RPMI7951 (cell line): ENCODE measurements at regions not wholly inside any gene's neighbourhood (a gene's known extent, or its start where the extent isn't known, plus 50 kb on each side); places are given as distances from the start of the nearest gene placed in this dataset.

ENCODE experiments used
- DNase-seq: peaks from one replicate; pipeline ENCODE4 v3.0.0-alpha.2; 2012; ENCODE audit warnings: low read depth

- DNase-seq = no peak
Measured at GRCh38 chr1:53378061-53378460, 50.2 kb upstream of the LRP8 start.

DNA sequence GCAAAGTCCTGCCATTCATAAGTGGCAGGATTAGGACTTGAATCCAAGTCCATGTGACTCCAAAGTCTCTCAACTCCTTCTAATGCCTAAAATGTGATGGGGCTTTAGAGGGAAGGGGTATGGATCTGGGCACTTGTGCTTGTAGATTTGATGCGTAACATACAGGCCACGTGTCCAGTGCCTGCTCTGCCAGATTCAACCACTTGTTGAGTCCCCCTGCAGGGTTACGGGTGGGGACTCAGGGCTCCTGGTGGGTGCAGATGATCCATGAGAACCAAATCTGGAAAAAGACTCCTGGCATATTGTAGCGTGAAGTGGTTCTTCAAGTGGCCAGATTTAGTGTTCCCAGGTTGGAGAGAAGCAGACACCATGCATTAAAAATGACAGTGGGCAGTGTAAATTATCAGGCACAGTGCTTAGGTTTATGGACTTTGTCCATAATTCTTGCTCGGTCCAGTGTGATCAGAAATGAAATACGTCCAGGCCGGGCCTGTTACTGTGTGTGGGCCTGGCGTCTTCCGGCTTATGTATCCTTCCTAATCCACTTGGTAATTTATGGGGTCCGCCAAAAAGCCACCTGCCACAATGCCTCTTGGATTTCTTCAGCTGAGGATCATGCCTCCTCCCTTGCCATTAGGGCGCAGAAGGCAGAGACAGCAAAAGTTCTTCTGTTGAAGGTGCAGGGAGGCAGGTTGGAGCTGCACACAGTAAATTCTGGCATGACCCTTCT lies 51.2 kb upstream of the LRP8 start:
- no peak for DNase-seq

DNA sequence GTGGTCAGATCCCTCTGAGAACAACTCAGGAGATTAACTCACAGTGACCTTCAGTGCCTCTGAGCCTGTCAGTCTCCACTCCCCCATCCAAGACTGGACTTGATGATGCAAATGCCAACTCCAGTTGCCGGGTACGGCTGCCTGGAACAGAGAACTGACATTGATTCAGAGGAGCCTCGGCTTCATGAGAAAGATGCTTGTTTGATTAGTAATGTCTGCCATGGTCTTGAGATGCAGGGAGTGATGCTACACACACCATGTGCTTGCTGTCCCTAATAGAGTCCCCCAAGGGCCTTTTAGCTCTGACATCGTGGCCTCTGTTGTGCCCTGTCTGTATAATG lies 51.8 kb upstream of the LRP8 start:
- DNase-seq = no peak

GRCh38 chr1:53380296-53380695 lies 52.4 kb upstream of the LRP8 start:
- DNase-seq = no peak

DNA sequence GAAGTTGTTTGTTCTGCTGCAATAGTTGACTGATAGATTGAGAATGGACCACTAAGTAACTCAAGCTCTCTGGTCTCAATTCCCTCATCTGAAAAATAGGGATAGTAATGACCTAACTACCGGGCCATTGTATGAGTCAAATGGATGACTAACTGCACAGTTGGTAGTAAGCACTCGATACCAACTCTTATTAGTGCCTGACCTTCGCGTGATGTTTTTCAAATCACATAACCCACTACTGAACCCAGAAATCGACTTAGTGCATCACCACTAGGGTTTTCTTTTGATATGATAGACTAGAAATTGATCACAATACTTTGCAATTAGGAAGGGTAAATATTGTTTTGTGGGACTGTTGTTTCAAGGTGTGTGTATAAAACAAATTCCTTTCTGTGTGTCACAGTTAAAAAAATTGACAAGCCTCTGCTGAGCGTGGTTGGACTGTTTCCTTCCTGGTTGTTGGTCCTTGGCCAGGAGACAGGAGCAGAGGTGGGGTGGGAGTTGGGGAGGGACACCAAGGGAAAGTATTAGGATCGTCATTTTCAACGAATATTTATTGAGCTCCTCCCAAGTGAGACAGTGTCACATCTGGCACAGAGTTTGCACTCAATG lies 54.0 kb upstream of the LRP8 start:
- peak; percentile 69 for DNase-seq

- DNase-seq = no peak
Measured at GRCh38 chr1:53383136-53383870, 55.4 kb upstream of the LRP8 start.

DNA sequence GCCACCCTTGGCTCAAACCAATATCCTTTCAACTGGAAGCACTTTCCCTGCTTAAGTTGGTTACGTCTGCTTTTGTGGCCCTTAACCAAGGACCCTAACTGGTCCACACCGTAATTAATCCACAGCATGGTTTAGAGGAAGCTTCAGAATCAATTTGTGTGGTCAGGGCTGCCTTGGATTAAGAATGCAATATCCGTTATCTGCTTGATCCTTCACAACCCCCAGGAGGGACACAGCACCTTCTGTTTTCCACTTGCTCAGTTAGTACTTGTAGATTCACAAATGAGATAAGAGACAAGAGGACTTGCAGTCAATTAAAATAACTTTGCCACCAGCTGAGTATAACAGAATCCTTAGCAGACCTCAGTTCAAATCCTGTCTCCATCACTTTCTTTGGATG lies 56.9 kb upstream of the LRP8 start:
- no peak for DNase-seq

GRCh38 chr1:53385276-53386225 lies 57.7 kb upstream of the LRP8 start:
- DNase-seq = peak; percentile 37

DNA sequence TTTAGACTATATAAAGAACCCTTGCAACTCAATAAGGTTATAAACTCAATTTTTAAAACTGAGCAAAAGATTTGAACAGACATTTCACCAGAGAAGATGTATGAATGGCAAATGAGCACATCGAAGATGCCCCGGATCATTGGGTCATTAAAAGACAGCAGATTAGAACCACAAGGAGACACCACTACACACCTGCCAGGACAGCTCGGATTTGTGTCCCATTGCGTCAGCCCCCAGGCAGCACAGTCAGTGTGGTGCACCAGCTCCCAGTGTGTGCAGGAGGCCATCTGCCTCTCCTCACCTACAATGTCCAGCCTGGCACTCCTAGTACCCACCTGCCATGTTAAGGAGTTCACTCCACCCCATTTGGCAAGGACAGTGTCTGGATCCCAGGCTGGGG lies 61.1 kb upstream of the LRP8 start:
- no peak for DNase-seq

DNA sequence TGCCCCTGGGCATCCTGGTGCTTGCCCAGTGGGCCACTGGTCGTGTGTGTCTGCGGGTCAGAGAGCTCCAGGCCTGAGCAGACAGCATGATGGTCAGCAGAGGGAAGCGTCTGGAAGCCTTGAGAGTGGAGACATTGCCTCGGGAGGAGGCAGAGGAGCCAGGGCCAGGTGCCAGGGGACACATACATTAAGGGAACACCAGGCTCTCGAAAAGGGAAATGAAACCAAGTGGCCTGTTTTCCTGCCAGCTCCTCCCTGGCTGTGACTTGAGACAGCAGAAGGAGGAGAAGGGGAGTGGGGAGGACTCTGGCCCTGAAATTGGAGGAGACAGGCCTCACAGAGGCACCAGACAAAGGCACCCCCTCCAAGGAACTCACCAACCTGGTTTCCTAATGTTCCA lies 62.4 kb upstream of the LRP8 start:
- DNase-seq = peak; percentile 44

GRCh38 chr1:53390736-53391135 lies 62.9 kb upstream of the LRP8 start:
- DNase-seq = no peak

DNA sequence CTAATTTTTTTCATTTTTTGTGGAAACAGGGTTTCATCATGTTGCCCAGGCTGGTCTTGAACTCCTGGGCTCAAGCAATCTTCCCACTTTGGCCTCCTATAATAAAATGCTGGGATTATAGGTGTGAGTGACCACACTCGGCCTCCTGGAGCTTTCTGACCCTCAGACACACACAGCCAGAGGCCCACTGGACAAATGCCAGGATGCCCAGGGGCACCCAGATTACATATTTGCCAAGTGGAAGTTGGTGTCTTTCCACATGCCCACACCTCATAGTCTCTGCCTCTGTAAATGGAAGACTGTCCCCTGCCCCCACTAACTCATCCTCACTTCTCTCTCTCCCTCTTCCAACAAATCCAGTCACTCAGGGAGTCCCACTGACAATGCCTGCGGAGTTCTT lies 63.4 kb upstream of the LRP8 start:
- no peak for DNase-seq

GRCh38 chr1:53391982-53392381 lies 64.1 kb upstream of the LRP8 start:
- peak; percentile 39 for DNase-seq

DNA sequence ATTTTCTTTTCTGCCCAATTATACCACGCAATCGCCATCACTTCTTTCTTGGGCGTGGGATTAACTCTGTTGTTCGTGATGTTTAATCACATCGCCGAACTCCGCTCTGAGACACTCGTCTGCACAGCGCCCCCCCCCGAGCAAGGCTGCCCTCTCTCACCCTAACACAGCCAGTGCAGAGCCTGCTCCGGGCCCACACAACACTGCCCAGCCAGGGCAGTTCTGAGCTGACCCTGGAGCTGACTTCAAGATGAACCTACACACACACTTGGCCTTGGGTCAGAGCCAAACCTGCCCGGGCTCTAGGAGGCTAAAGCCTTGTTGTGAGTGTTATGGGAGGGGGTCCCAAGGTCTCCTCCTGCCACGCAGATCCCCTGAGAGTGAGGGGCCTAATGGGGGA lies 64.6 kb upstream of the LRP8 start:
- no peak for DNase-seq

DNA sequence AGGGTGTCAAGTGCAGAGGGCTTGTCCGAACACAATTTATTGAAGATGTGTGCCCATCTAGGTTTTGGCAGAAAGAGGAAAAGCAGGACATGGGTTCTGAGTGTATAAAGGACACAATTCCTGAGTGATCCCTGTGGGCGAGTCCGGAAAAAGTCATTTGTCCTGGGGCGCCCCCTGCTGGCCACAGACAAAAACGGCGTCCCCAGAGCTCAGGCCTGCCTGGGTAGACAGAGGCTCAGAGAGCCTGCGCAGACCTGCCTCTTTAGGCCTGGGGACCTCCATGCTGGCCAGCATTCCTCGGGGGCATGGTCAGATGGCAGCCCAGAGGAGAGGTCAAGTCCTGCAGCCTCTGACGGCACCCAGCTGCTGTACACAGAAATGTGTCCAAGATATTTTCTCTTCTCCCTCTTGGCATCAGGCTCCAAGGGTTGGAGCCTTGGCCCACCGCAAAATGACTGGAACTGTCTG lies 65.5 kb upstream of the LRP8 start:
- DNase-seq = peak; percentile 69

DNA sequence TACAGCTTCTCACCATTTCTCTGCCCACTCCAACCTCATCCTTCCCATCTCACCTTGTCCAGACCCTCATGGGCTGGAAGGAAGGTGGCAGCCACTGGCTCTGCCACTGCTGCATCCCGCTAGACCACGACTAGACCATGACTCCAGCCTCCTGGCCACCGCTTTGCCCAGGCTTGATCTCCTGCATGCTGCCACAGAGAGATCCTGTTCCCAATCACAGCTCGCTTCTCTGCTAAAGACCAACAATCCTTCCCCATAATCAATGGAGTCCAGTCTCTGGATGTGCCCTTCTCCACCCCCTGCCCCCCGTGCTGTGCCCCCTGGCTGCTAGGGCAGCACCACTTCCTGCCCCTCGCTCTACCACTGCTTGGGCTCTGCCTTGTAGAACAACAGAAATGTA lies 64.9 kb upstream of the DMRTB1 start:
- DNase-seq = no peak

DNA sequence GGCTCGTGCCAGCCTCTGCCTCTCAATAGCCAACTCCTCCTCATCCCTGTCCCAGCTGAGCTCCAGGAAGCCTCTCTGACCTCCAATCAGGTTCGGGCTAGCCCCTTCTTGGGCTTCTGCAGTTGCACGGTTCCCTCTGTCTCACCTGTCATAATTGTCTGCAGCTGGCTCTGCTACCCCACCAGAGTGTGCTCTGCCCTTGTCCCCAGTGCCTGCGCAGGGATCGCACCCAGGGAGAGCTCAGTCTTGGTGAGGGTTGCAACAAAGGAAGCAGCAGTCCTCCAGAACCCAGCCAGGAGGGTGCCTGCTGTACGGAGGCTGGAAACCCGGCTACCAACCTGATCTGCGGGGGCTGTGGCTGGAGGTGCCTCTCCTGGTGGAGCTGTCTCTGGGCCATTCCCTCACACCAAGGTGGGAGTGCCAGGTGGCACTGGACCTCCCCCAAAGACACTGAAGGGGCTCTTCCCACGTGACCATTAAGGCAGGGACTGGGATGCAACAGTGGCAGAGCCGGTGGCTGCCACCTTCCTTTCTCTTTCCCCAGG lies 63.5 kb upstream of the DMRTB1 start:
- no peak for DNase-seq

GRCh38 chr1:53396573-53397268 lies 62.5 kb upstream of the DMRTB1 start:
- DNase-seq = peak; percentile 19

DNA sequence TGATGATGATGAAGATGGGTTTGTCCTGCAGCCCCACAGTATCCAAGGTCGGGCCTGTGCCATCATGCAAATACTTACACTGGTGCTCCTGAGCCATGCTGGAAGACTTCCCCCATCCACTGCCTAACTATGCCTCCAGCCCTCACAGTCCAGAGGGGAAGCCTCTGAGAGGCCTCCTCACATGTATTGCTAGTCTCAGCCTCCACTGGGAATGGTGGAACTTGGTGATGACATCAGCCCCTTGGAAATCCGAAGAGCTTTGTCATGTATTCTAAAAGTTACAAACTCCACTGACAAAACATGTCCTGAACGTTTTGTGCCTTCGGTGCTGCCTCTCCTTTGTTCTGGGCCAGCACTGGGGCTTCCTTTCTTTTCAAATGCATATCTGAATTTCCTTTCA lies 61.1 kb upstream of the DMRTB1 start:
- no peak for DNase-seq

DNA sequence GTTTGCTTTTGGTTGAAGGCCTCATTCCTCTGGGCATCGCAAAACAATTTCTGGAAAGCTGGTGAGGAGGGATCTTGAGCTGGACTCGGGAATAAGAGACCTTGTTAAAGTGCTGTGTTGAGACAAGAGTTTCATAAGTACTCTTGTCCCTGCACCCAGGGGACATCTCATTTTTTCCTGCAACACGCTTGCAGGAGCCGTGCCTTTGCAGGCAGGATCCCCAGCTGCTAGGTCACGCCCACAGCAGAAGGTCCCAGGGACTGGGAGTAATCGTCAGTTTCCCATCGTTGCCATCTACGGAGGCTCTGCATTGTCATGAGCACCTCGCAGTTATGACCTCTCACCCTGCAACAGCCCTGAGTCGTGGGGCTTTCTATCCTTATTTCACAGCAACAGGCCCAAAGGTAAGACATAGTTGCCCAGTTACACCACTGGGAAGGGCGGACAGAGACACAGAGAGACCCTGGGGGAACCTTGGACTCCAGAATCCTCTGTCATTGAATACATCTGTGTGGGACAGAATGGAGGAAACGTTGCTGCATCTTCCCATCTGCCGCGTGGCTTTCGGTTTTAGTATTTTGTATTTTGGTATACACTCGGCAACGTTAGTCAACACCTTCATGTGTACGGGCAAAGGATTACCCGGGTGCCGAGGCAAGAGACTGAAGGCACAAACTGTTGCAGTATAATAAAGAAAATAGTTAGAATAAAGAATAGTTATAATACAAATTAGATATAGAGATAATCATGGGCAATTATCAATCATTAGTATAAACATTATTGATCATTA lies 60.4 kb upstream of the DMRTB1 start:
- no peak for DNase-seq
